ENCODE measurements at regions not wholly inside any gene's neighbourhood (a gene's known extent, or its start where the extent isn't known, plus 50 kb on each side); places are given as distances from the start of the nearest gene placed in this dataset.

DNA sequence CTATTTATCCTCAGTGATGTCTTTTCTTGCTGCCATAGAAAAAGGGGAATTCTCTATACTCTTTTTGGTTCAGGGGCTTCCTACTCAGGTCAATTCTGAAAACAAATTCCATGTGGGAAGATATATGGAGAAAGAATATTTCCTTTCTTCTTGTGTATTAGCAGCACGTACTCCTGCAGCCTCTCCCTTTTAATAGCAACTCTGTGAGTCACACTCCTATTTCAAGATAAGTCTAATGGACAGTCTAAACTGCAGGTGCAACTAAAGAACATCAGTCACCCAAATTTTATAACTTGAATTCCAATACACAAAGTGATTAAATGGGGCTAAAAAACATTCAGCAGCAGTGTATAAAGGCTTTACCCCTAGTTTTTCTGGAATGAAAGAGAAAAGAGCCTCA lies 942.2 kb downstream of the CNTNAP5 start:
- no peak for DNase-seq (ENCODE audit: low read depth)
- H3K4me3 ChIP-seq (ENCODE audit: low read depth, low read length), result no peak overlapping the region
- TF ChIP-seq, protein P1, sequence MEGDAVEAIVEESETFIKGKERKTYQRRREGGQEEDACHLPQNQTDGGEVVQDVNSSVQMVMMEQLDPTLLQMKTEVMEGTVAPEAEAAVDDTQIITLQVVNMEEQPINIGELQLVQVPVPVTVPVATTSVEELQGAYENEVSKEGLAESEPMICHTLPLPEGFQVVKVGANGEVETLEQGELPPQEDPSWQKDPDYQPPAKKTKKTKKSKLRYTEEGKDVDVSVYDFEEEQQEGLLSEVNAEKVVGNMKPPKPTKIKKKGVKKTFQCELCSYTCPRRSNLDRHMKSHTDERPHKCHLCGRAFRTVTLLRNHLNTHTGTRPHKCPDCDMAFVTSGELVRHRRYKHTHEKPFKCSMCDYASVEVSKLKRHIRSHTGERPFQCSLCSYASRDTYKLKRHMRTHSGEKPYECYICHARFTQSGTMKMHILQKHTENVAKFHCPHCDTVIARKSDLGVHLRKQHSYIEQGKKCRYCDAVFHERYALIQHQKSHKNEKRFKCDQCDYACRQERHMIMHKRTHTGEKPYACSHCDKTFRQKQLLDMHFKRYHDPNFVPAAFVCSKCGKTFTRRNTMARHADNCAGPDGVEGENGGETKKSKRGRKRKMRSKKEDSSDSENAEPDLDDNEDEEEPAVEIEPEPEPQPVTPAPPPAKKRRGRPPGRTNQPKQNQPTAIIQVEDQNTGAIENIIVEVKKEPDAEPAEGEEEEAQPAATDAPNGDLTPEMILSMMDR (IDR thresholded peaks at IDR 0.05; ENCODE audit: insufficient read depth, low read depth, low read length, missing control alignments), result no peak

DNA sequence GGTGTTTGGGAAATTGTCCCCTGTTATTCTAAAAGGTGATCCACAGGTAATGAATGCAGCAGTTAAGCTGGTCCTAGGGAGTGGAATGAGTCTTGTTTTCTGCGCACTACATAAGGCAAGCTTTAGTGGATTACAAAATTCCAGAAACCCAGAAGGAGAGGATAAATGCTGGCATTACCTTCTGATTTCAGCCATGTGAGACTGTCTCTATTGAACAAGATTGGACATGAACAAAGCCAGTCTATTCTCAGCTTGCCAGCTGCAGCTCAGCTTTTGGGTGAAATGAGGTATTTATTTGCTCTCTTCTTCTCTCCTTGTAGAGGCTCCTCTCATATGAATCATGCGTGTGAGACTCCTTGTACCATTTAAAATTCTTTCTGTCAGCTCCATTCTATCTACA lies 944.9 kb downstream of the CNTNAP5 start:
- TF ChIP-seq, protein P1 (IDR thresholded peaks at IDR 0.05; ENCODE audit: insufficient read depth, low read depth, low read length, missing control alignments), result no peak
- DNase-seq (ENCODE audit: low read depth), result no peak

DNA sequence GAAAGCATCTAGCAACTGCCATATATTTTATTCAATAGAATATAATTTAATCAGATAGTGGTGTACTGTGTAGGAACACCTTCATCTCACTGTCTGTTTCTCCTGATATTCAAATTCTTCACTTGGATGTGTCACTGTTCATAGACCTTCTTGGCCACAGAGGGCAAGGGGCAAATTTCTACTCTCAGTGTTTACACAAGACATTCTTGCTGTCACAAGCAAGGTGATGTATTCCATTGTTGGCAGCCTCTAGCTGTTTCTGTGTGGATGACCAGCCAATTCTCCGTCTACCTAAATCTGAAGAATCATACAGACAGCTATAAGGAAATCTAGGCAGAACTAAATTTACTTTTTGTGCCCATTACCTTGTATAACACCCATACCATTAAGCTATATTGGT lies 948.3 kb downstream of the CNTNAP5 start:
- TF ChIP-seq, protein P1 (IDR thresholded peaks at IDR 0.05; ENCODE audit: insufficient read depth, low read depth, low read length, missing control alignments), result no peak
- DNase-seq (ENCODE audit: low read depth), result no peak
- no peak overlapping the region for H3K4me3 ChIP-seq (ENCODE audit: low read depth, low read length)

More for the DNA sequence above, 944.9 kb downstream of the CNTNAP5 start:
- H3K4me3 ChIP-seq (ENCODE audit: low read depth, low read length), result no peak overlapping the region

- H3K4me3 ChIP-seq (ENCODE audit: low read depth, low read length), result no peak overlapping the region
- TF ChIP-seq, protein P1 (IDR thresholded peaks at IDR 0.05; ENCODE audit: insufficient read depth, low read depth, low read length, missing control alignments), result no peak
- no peak for DNase-seq (ENCODE audit: low read depth)
Measured at GRCh38 chr2:124975224-124975623, 950.1 kb downstream of the CNTNAP5 start.

GRCh38 chr2:124975648-124976047 lies 950.6 kb downstream of the CNTNAP5 start:
- DNase-seq (ENCODE audit: low read depth), result no peak
- TF ChIP-seq, protein P1 (IDR thresholded peaks at IDR 0.05; ENCODE audit: insufficient read depth, low read depth, low read length, missing control alignments), result no peak
- H3K4me3 ChIP-seq (ENCODE audit: low read depth, low read length), result no peak overlapping the region

DNA sequence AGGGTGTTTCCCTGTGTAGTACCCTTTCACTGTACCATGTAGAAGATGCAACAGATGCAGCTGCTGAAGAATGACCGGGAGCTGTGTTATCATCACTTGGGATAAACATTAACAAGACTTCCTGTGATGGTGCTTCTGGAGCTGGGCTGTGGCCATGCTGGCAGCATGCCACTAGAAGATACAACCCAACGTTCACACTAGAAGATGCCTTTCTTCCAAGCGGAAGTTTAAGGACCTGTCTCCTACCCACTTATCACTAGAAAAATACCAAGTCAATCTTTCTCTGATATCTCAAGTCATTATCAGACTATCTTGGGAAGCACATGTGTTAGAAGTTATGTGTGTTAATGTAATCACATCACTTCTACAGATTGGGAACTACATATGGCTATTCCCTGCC lies 953.5 kb downstream of the CNTNAP5 start:
- TF ChIP-seq, protein P1 (IDR thresholded peaks at IDR 0.05; ENCODE audit: insufficient read depth, low read depth, low read length, missing control alignments), result no peak
- no peak for DNase-seq (ENCODE audit: low read depth)
- H3K4me3 ChIP-seq (ENCODE audit: low read depth, low read length), result no peak overlapping the region

- TF ChIP-seq, protein P1 (IDR thresholded peaks at IDR 0.05; ENCODE audit: insufficient read depth, low read depth, low read length, missing control alignments), result no peak
- no peak for DNase-seq (ENCODE audit: low read depth)
Measured at GRCh38 chr2:124983595-124983994, 958.5 kb downstream of the CNTNAP5 start.

More at GRCh38 chr2:124983595-124983994, 958.5 kb downstream of the CNTNAP5 start:
- no peak overlapping the region for H3K4me3 ChIP-seq (ENCODE audit: low read depth, low read length)

Measured in GM12865 (cell line).